Mesothelial cell of epicardium (in vitro differentiated cells): ENCODE measurements at regions not wholly inside any gene's neighbourhood (a gene's known extent, or its start where the extent isn't known, plus 50 kb on each side); places are given as distances from the start of the nearest gene placed in this dataset.

Experiments
- DNase-seq, 2 experiments: peaks; one replicate each; pipeline ENCODE4 v3.0.0; 2021; ENCODE audit warnings: low spot score in 2 of 2; ENCODE audit not compliant: unreplicated experiment in 2 of 2
- H3K27ac Mint-ChIP-seq: 2 replicates; pipeline ENCODE4 v1.8.0; 2021; ENCODE audit warnings: mixed read lengths
- H3K27me3 Mint-ChIP-seq: 2 replicates; pipeline ENCODE4 v1.8.0; 2021; ENCODE audit warnings: low read depth, mixed read lengths
- H3K36me3 Mint-ChIP-seq: 2 replicates; pipeline ENCODE4 v1.8.0; 2021; ENCODE audit warnings: mixed read lengths
- H3K4me1 Mint-ChIP-seq: 2 replicates; pipeline ENCODE4 v1.8.0; 2021; ENCODE audit warnings: mixed read lengths
- H3K4me3 Mint-ChIP-seq: 2 replicates; pipeline ENCODE4 v1.8.0; 2021; ENCODE audit warnings: mild to moderate bottlenecking, moderate library complexity, mixed read lengths
- H3K9me3 Mint-ChIP-seq: 2 replicates; pipeline ENCODE4 v1.8.0; 2021; ENCODE audit warnings: mixed read lengths
- CTCF ChIP-seq: fragments of 200-600 bp; sonication (generic); IDR thresholded peaks from one replicate; pipeline ENCODE4 v1.5.0; 2021; ENCODE audit warnings: antibody characterized with exemption; ENCODE audit not compliant: unreplicated experiment

- Mint-ChIP-seq H3K27ac (no peak overlapping the region), H3K27me3 (peaks cover 1% of the 10 kb centered on the region), H3K36me3 (no peaks in the 10 kb centered on the region), H3K4me1 (no peaks in the 10 kb centered on the region), H3K9me3 (peaks cover 4% of the 10 kb centered on the region), H3K4me3 (no peak overlapping the region)
- TF ChIP-seq CTCF: no peak
- no peak for DNase-seq
These were observed 910.6 kb downstream of the NTRK3 start for GRCh38 chr15:87345961-87346360.

- Mint-ChIP-seq H3K4me3 (no peak overlapping the region), H3K27me3 (peaks cover 1% of the 10 kb centered on the region), H3K9me3 (peaks cover 4% of the 10 kb centered on the region)
These were observed 912.6 kb downstream of the NTRK3 start for GRCh38 chr15:87343966-87344365.

GRCh38 chr15:87340370-87340769 lies 916.2 kb downstream of the NTRK3 start:
- no peak overlapping the region for H3K4me3 Mint-ChIP-seq
- H3K9me3 Mint-ChIP-seq: no peaks in the 10 kb centered on the region
- H3K4me1 Mint-ChIP-seq: no peaks in the 10 kb centered on the region
- H3K27me3 Mint-ChIP-seq: peaks cover 1% of the 10 kb centered on the region
- no peaks in the 10 kb centered on the region for H3K36me3 Mint-ChIP-seq
- H3K27ac Mint-ChIP-seq: no peak overlapping the region
- TF ChIP-seq CTCF: no peak
- DNase-seq: no peak

More at GRCh38 chr15:87343966-87344365, 912.6 kb downstream of the NTRK3 start:
- TF ChIP-seq CTCF: no peak
- no peak overlapping the region for H3K27ac Mint-ChIP-seq
- H3K36me3 Mint-ChIP-seq: no peaks in the 10 kb centered on the region
- H3K4me1 Mint-ChIP-seq: no peaks in the 10 kb centered on the region
- DNase-seq: no peak

- Mint-ChIP-seq H3K27ac (peak overlapping the region; percentile 65), H3K9me3 (peaks cover 5% of the 10 kb centered on the region), H3K4me1 (peaks cover 16% of the 10 kb centered on the region), H3K4me3 (no peak overlapping the region), H3K27me3 (no peaks in the 10 kb centered on the region), H3K36me3 (no peaks in the 10 kb centered on the region)
- DNase-seq: no peak
- TF ChIP-seq CTCF: no peak
These were observed 930.3 kb downstream of the NTRK3 start for GRCh38 chr15:87326269-87326668.

GRCh38 chr15:87322870-87323269 lies 933.7 kb downstream of the NTRK3 start:
- no peaks in the 10 kb centered on the region for H3K27me3 Mint-ChIP-seq
- H3K9me3 Mint-ChIP-seq: no peaks in the 10 kb centered on the region
- no peaks in the 10 kb centered on the region for H3K36me3 Mint-ChIP-seq
- no peak overlapping the region for H3K27ac Mint-ChIP-seq
- peaks cover 26% of the 10 kb centered on the region for H3K4me1 Mint-ChIP-seq
- H3K4me3 Mint-ChIP-seq: no peak overlapping the region
- no peak for DNase-seq
- TF ChIP-seq CTCF: no peak

- no peak for DNase-seq
- no peak for TF ChIP-seq CTCF
- Mint-ChIP-seq H3K27ac (no peak overlapping the region), H3K36me3 (no peaks in the 10 kb centered on the region), H3K27me3 (no peaks in the 10 kb centered on the region), H3K9me3 (no peaks in the 10 kb centered on the region), H3K4me3 (no peak overlapping the region), H3K4me1 (peaks cover 28% of the 10 kb centered on the region)
These were observed 934.3 kb downstream of the NTRK3 start for GRCh38 chr15:87322265-87322664.
